K562 (cell line): ENCODE measurements at regions not wholly inside any gene's neighbourhood (a gene's known extent, or its start where the extent isn't known, plus 50 kb on each side); places are given as distances from the start of the nearest gene placed in this dataset.

Experiments
- CEBPB ChIP-seq: fragments of 450-650 bp; IDR thresholded peaks from 2 replicates; pipeline ENCODE4 v1.6.1; 2016; ENCODE audit warnings: missing genetic modification characterization, missing compliant biosample characterization
- CTCF ChIP-seq, 3 experiments: IDR thresholded peaks in 2 of 3; conservative IDR thresholded peaks in 1 of 3; 2 replicates each; pipeline ENCODE4 v1.5.1; 2011 to 2012; ENCODE audit warnings: low read length in 3 of 3, mild to moderate bottlenecking in 3 of 3, control low read depth in 2 of 3, improper control_type of control experiment in 1 of 3, inconsistent platforms in 1 of 3, low read depth in 1 of 3, mixed read lengths in 1 of 3, moderate library complexity in 1 of 3; ENCODE audit not compliant: insufficient read depth in 2 of 3
- JUNB ChIP-seq: fragments of 450-650 bp; formaldehyde crosslinking; conservative IDR thresholded peaks from 2 replicates; pipeline ENCODE4 v1.4.0; 2020; ENCODE audit warnings: mild to moderate bottlenecking
- MYC ChIP-seq, 2 experiments: fragments of 250-450 bp in 1 of 2; sonication (Bioruptor Pico) in 1 of 2; IDR thresholded peaks; 2 replicates each; pipeline versions ENCODE4 v1.5.1 to v1.6.1; 2012 to 2021; ENCODE audit warnings: low read depth in 2 of 2, borderline replicate concordance in 1 of 2, improper control_type of control experiment in 1 of 2, low read length in 1 of 2, mild to moderate bottlenecking in 1 of 2, moderate library complexity in 1 of 2
- PCBP2 ChIP-seq: fragments of 200-400 bp; formaldehyde crosslinking; IDR thresholded peaks from 2 replicates; pipeline ENCODE4 v1.6.1; 2018; ENCODE audit warnings: low read length, low read depth, mild to moderate bottlenecking, moderate library complexity; ENCODE audit not compliant: poor library complexity, severe bottlenecking
- PREB ChIP-seq: sonication (generic); formaldehyde crosslinking; IDR thresholded peaks from 2 replicates; pipeline ENCODE4 v1.8.1; 2023; ENCODE audit warnings: mild to moderate bottlenecking, missing genetic modification reagents
- TBP ChIP-seq: optimal IDR thresholded peaks from 2 replicates; pipeline ENCODE3; 2011; ENCODE audit warnings: low read depth, low read length, improper control_type of control experiment

- TF ChIP-seq CTCF (IDR thresholded peaks at IDR 0.05 in 2 of 3, conservative IDR thresholded peaks at IDR 0.05 in 1 of 3; ENCODE audit: insufficient read depth in 2 of 3, low read depth in 1 of 3, low read length in 3 of 3) (no peak), PCBP2 (no peak), CEBPB (tag) (no peak), MYC (IDR thresholded peaks at IDR 0.05; ENCODE audit: low read depth, low read length) (no peak), MYC (CRISPR knock-in tag; IDR thresholded peaks at IDR 0.05; ENCODE audit: borderline replicate concordance, low read depth) (no peak), TBP (no peak), PREB (CRISPR knock-in tag) (no peak), JUNB (no peak)
These were observed 804.5 kb upstream of the SOX9 start for GRCh38 chr17:71316176-71316897.
